GM19468 (cell line): ENCODE measurements at regions not wholly inside any gene's neighbourhood (a gene's known extent, or its start where the extent isn't known, plus 50 kb on each side); places are given as distances from the start of the nearest gene placed in this dataset.

Source experiments
- ATAC-seq: cut with Tn5 transposase; IDR thresholded peaks from one replicate; pipeline ENCODE4 v1.9.1; 2021; ENCODE audit warnings: mild to moderate bottlenecking, moderate library complexity, moderate number of reproducible peaks; ENCODE audit not compliant: unreplicated experiment; ENCODE audit errors: extremely low read depth

DNA sequence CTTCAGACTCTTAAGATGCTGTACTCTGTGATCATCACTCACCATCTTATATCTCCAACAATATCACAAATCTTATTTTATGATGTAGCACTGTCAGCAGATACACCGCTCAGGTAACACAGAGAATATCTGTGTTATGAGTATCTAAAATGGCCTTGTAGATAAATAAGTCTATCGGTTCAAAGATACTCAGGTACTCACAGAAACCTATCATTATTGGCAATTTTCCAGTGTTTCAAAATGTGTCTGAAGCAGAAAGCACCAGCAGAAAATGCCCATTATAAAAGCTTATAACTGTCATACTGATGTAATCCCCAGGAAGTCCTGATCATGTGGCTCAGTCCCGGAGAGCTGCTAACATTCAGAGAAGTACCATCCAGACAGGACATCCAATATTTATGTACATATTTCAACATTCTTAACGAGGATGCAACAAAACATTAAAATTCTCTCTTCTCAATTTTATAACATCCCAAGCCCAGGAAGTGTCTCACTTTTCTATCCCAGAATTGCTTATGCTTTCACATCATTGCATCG lies 190.7 kb upstream of the LMNTD1 start:
- ATAC-seq: no peak

GRCh38 chr12:25744313-25744712 lies 191.2 kb upstream of the LMNTD1 start:
- no peak for ATAC-seq

DNA sequence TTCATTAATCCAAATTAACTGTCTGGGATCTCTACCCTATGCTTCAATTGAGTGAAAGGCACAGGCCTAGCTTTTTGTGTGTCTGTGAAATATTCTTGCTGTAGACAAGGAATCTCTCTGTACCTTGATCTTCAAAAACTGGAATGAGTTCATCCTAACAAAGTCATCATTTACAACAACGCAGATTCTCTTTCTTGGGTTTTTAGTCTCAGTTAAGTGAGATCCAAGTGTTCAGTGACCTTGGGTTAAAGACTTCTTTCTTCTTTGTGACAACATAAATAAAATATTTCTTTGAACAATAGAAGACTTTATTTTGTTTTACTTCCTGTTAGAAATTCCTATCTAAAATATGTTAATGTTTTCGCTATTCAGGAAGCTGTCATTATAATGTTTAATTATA lies 192.2 kb upstream of the LMNTD1 start:
- ATAC-seq: no peak

- no peak for ATAC-seq
Measured at GRCh38 chr12:25746131-25746530, 193.0 kb upstream of the LMNTD1 start.

GRCh38 chr12:25752710-25753309 lies 199.7 kb upstream of the LMNTD1 start:
- no peak for ATAC-seq

GRCh38 chr12:25755136-25755970 lies 202.3 kb upstream of the LMNTD1 start:
- no peak for ATAC-seq

DNA sequence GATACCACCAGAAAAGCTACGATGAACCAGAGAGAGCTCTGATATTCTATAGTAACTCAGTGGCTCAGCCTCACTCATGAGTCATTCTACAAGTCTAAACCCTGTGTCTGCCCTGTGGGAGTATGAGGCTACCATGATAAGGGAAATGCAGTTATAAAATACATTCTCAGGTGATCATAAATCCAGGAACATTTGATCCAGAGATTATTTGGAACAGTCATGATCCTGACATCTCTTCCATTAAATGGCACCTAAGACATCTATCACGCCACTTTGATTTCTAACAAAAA lies 202.6 kb upstream of the RASSF8 start:
- no peak for ATAC-seq

- no peak for ATAC-seq
Measured at GRCh38 chr12:25757037-25757665, 201.3 kb upstream of the RASSF8 start.

GRCh38 chr12:25759752-25760151 lies 198.7 kb upstream of the RASSF8 start:
- ATAC-seq: no peak

- no peak for ATAC-seq
Measured at GRCh38 chr12:25761356-25761755, 197.1 kb upstream of the RASSF8 start.

DNA sequence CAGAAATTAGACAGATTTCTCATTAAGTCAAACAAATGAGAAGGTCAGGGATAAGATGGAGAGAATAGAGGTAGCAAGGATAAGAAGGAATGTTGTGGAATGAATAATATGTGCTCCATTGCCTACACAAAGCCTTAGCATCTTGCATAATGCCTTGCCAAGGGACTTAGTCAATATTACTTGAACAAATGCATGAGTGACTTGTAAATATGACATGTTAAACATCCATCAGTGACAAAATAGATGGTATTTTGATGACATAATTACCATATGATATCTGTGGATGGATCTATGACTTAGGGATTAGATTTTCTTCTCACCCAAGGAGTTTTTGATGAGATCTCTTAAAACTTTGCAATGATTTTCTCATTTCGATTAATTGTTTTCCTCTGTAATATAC lies 194.1 kb upstream of the RASSF8 start:
- no peak for ATAC-seq

DNA sequence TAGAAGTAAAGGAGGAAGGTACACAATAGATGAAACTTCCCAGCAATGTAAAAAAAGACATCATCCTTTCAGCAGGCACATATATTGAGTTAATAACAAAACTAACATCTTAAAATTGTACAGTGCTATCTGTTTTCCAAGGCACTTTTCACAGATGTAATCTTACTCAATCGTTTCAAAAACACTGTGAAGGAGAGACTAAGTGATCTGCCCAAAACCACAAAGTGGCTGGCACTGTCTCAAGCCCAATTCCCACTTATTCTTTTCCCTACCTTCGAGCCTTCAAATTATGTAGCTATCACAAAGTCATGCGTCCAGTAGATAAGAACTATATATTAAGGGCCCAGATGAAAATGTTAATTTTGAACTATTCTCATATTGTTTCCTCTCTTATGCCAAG lies 193.6 kb upstream of the RASSF8 start:
- no peak for ATAC-seq

DNA sequence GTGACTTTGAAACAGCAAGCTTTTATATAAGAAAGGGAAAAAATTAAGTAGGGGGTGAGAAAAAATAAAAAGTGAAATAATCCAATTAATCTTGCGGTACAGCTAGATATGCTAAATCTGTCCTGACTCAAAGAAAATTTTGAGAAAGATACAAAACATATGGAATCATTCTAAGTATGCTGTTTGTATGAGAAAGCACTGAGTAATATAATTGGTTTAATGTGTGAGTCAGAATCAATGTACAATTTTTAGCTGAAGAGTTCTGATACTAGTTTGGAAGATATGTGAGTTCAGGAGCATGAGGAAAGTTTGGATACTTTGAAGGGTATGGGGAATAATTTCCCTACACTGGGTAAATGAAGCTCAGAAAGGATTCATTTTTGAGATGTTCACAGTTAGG lies 190.9 kb upstream of the RASSF8 start:
- ATAC-seq: no peak

GRCh38 chr12:25768151-25768550 lies 190.3 kb upstream of the RASSF8 start:
- no peak for ATAC-seq

DNA sequence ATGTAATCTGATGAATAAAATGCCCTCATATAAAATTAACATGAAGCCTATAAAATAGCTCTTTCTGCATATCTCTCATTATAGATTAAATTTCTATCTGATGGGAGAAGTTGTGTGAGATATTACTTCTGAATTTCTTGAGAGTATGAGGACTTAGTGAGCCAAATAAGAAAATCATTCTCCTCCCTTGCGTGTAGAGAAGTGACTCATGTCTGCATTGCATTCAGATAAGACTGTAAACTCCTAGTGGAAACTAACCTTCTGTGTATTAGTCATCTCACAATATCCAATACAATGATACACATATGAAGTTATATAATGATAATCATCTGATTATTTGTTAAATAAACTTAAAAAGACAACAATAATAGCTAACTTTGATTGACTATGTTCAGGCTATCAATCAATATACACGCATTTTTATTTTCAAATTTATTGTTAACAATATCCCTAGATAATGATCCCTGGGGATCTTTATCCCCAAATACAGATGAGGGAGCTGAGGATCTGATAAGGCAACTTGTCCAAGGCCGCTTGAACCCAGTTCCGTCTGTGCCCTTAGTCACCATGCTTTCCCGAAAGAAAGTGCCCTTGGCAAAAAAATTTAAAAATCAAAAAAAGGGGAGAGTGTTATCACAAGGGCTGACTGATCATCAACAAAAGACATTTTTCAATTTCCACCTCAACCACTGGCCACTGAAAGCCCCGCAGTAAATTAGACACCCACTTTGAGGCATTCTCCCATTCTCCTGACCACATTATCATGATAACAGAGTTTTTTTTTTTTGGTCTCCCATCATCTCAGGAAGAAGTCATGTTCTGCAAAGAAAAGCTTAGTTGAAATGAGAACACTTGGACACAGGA lies 189.2 kb upstream of the RASSF8 start:
- ATAC-seq: no peak

GRCh38 chr12:25771041-25771440 lies 187.4 kb upstream of the RASSF8 start:
- no peak for ATAC-seq

DNA sequence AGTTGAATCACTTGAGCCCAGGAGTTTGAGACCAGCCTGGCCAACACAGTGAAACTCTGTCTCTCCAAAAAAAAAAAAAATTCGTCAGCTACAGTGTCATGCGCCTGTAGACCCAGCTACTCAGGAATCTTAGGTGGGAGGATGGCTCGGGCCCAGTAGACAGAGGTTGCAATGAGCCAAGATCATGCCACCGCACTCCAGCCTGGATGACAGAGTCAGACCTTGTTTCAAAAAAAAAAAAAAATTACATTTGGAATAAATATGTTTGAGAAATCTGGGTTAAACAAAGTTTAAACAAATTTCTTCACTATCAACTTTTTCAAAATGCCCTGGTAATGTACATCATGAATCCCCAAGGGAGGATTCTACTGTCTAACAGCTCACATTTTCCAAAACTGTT lies 187.0 kb upstream of the RASSF8 start:
- ATAC-seq: no peak

- ATAC-seq: no peak
Measured at GRCh38 chr12:25775968-25776367, 182.5 kb upstream of the RASSF8 start.

DNA sequence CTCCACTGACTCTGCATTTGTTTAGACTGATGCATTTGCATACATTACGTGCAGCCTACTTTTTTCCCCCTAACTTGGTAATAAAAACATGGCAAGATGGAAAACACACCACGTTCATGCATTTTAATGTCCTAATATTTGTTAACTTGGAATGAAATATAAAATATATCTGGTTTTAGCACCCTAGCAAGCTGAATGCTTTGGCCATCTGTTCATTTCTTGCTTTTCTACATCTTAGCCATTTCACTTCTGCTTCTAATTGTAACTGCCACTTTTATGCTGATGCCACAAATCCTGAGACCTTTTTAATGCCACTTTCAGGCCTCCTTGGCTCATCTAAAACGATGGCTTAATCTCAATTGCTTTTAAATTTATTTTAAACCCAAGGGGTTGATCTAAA lies 177.7 kb upstream of the RASSF8 start:
- no peak for ATAC-seq

GRCh38 chr12:25781232-25781631 lies 177.2 kb upstream of the RASSF8 start:
- ATAC-seq: no peak

DNA sequence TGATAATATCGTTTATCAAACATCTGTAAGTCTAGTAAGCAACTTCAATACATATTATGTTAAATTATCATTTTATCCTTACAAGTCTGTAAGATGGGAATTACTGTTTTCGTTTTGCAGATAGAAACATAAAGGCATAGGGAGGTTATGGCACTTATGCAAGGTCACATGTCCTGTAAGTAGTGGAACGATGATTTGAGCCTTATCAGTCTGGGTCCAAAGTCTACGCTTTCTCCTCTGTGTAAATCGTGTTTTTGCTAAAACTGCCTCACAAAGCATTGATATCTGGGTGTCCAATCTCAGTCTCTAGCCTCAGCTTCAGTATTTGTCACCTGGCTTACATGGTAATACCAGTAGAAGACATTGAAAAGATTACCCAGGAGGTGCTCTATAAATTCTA lies 174.9 kb upstream of the RASSF8 start:
- ATAC-seq: no peak
